Uterus (tissue), 3 donors: ENCODE measurements at regions not wholly inside any gene's neighbourhood (a gene's known extent, or its start where the extent isn't known, plus 50 kb on each side); places are given as distances from the start of the nearest gene placed in this dataset.

Source experiments
- DNase-seq, 2 donors: peaks; one replicate each; pipeline ENCODE4 v3.0.0-alpha.2; 2019 to 2020
- H3K27ac ChIP-seq, 2 donors: fragments of 200-600 bp; sonication (generic); 1 replicate in 1 of 2; 2 replicates in 1 of 2; pipeline ENCODE4 v1.5.1; 2016 to 2018
- H3K27me3 ChIP-seq, 2 donors: fragments of 200-600 bp; sonication (generic); one replicate each; pipeline ENCODE4 v1.5.1; 2018 to 2019; ENCODE audit warnings: control low read depth in 1 of 2
- H3K36me3 ChIP-seq, 2 donors: fragments of 200-600 bp; sonication (generic); one replicate each; pipeline ENCODE4 v1.5.1; 2019; ENCODE audit warnings: control low read depth in 1 of 2
- H3K4me1 ChIP-seq, 2 donors: fragments of 200-600 bp; sonication (generic); one replicate each; pipeline ENCODE4 v1.5.1; 2018 to 2019; ENCODE audit warnings: control low read depth in 1 of 2
- H3K4me3 ChIP-seq, 2 donors: fragments of 200-600 bp; sonication (generic); 1 replicate in 1 of 2; 2 replicates in 1 of 2; pipeline ENCODE4 v1.5.1; 2018 to 2019; ENCODE audit warnings: mild to moderate bottlenecking in 1 of 2
- H3K9me3 ChIP-seq, 2 donors: fragments of 200-600 bp; sonication (generic); one replicate each; pipeline ENCODE4 v1.5.1; 2019; ENCODE audit warnings: control low read depth in 1 of 2
- CTCF ChIP-seq, 4 experiments: fragments of 200-600 bp in 2 of 4; fragments of 450-650 bp in 2 of 4; sonication (generic) in 2 of 4; IDR thresholded peaks; one replicate each; pipeline ENCODE4 v1.5.1; 2016 to 2019; ENCODE audit warnings: antibody characterized with exemption in 4 of 4, mild to moderate bottlenecking in 2 of 4, moderate library complexity in 1 of 4
- POLR2A ChIP-seq, 2 donors: fragments of 450-650 bp; IDR thresholded peaks; one replicate each; pipeline ENCODE4 v1.6.1; 2016; ENCODE audit warnings: antibody characterized with exemption in 2 of 2, mild to moderate bottlenecking in 1 of 2, moderate library complexity in 1 of 2
- intact Hi-C: fragments of 100-400 bp; cut with DNase I; formaldehyde crosslinking; loops from one replicate; pipeline ENCODE4 v1.15.1; 2023; ENCODE audit warnings: low total_unique reads
- donor health status: DM: yes; HTN: yes; CAD: no.

GRCh38 chr5:61675015-61675692, 343.1 kb downstream of the ZSWIM6 start:
- no peak overlapping the region for H3K27ac ChIP-seq
- H3K4me3 ChIP-seq = no peak overlapping the region
- no peaks in the 10 kb centered on the region for H3K27me3 ChIP-seq
- no peaks in the 10 kb centered on the region for H3K9me3 ChIP-seq
- H3K4me1 ChIP-seq = no peaks in the 10 kb centered on the region
- DNase-seq = no peak
- intact Hi-C loops = no loop called here
- no peaks in the 10 kb centered on the region for H3K36me3 ChIP-seq
- no peak for TF ChIP-seq CTCF (IDR thresholded peaks at IDR 0.05)
- no peak for TF ChIP-seq POLR2A (IDR thresholded peaks at IDR 0.05)

DNA sequence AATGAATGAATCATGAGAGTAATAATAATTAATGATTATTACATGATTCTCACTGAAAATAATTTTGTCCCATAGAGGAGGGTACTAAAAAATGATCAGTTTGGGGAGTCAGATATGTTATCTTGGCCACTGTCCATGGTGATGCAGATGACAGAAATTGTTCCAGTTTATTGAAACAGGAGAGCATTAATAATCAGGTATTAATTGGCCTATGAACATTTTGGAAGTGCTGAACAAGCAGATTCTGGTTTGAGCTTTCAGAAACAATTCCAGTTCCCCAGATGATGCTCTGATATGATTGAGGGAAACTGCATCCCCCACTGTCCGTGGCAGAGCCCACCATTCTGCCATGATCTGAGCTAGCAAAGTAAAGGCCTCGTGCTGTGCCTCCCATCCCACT, 345.2 kb downstream of the ZSWIM6 start:
- no peaks in the 10 kb centered on the region for H3K36me3 ChIP-seq
- H3K27me3 ChIP-seq = no peaks in the 10 kb centered on the region
- H3K27ac ChIP-seq = no peak overlapping the region
- no peak overlapping the region for H3K4me3 ChIP-seq
- intact Hi-C loops = no loop called here
- no peak for TF ChIP-seq CTCF (IDR thresholded peaks at IDR 0.05)
- TF ChIP-seq POLR2A (IDR thresholded peaks at IDR 0.05) = no peak
- H3K4me1 ChIP-seq = no peaks in the 10 kb centered on the region
- H3K9me3 ChIP-seq = no peaks in the 10 kb centered on the region
- DNase-seq = no peak

- Histone ChIP-seq H3K27ac (no peak overlapping the region), H3K9me3 (no peaks in the 10 kb centered on the region), H3K27me3 (no peaks in the 10 kb centered on the region), H3K4me1 (no peaks in the 10 kb centered on the region), H3K36me3 (no peaks in the 10 kb centered on the region), H3K4me3 (no peak overlapping the region)
- intact Hi-C loops = no loop called here
- TF ChIP-seq CTCF (IDR thresholded peaks at IDR 0.05) (no peak), POLR2A (IDR thresholded peaks at IDR 0.05) (no peak)
- DNase-seq = no peak
These were observed 346.9 kb downstream of the ZSWIM6 start for GRCh38 chr5:61678966-61679365.

DNA sequence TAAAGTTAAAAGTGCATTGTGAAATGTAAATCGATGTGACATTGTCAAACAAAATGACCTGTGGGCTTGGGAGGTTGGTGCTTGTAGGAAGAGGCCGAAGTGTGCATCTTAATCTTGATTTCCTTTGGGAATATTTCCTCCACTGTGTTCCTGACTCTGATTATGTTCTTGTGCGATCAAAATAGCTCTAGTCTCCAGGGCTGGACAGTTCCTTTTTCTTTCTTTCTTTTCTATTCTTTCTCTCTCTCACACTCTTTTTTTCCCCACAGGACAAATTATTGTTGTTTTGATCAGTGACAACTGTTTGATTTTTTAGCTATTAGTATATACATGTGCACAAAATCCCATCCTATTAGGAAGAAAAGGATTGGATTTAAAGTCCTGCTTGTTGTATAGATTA, 347.5 kb downstream of the ZSWIM6 start:
- intact Hi-C loops = no loop called here
- TF ChIP-seq CTCF (IDR thresholded peaks at IDR 0.05) = no peak
- TF ChIP-seq POLR2A (IDR thresholded peaks at IDR 0.05) = no peak
- H3K4me3 ChIP-seq = no peak overlapping the region
- no peak overlapping the region for H3K27ac ChIP-seq
- H3K27me3 ChIP-seq = no peaks in the 10 kb centered on the region
- H3K4me1 ChIP-seq = no peaks in the 10 kb centered on the region
- no peak for DNase-seq
- no peaks in the 10 kb centered on the region for H3K9me3 ChIP-seq
- no peaks in the 10 kb centered on the region for H3K36me3 ChIP-seq

- no peaks in the 10 kb centered on the region for H3K4me1 ChIP-seq
- no peaks in the 10 kb centered on the region for H3K36me3 ChIP-seq
- intact Hi-C loops = no loop called here
- no peak for DNase-seq
- TF ChIP-seq CTCF (IDR thresholded peaks at IDR 0.05) = no peak
- TF ChIP-seq POLR2A (IDR thresholded peaks at IDR 0.05) = no peak
- no peak overlapping the region for H3K4me3 ChIP-seq
- H3K27ac ChIP-seq = no peak overlapping the region
- no peaks in the 10 kb centered on the region for H3K9me3 ChIP-seq
- H3K27me3 ChIP-seq = no peaks in the 10 kb centered on the region
These were observed 348.2 kb downstream of the ZSWIM6 start for GRCh38 chr5:61680247-61680646.
